Endothelial cell of umbilical vein (primary cell): ENCODE measurements at regions not wholly inside any gene's neighbourhood (a gene's known extent, or its start where the extent isn't known, plus 50 kb on each side); places are given as distances from the start of the nearest gene placed in this dataset.

Experiments
- CTCF ChIP-seq, 2 donors: IDR thresholded peaks; 1 replicate in 1 of 2; 2 replicates in 1 of 2; pipeline ENCODE4 v1.5.1; 2011; ENCODE audit warnings: low read length in 2 of 2, mild to moderate bottlenecking in 2 of 2, moderate library complexity in 2 of 2, control low read depth in 1 of 2, inconsistent platforms in 1 of 2, low read depth in 1 of 2; ENCODE audit not compliant: insufficient read depth in 1 of 2; ENCODE audit errors: extremely low read depth in 1 of 2
- EZH2 ChIP-seq: IDR thresholded peaks from 2 replicates; pipeline ENCODE4 v1.6.1; 2012; ENCODE audit warnings: borderline replicate concordance, low read depth, mild to moderate bottlenecking, moderate library complexity, low read length, inconsistent platforms; ENCODE audit not compliant: severe bottlenecking
- FOS ChIP-seq: IDR thresholded peaks from 2 replicates; pipeline ENCODE4 v1.6.1; 2011; ENCODE audit warnings: mild to moderate bottlenecking, low read length, moderate library complexity, borderline replicate concordance; ENCODE audit not compliant: insufficient read depth
- GATA2 ChIP-seq: IDR thresholded peaks from 2 replicates; pipeline ENCODE4 v1.7.0; 2011; ENCODE audit warnings: low read depth, mild to moderate bottlenecking, moderate library complexity, mixed read lengths, low read length; ENCODE audit not compliant: insufficient read length, insufficient read depth
- JUN ChIP-seq: IDR thresholded peaks from 2 replicates; pipeline ENCODE4 v1.6.1; 2011; ENCODE audit warnings: borderline replicate concordance, low read depth; ENCODE audit not compliant: insufficient read length, insufficient read depth
- MYC ChIP-seq: IDR thresholded peaks from one replicate; pipeline ENCODE4 v1.6.1; 2011; ENCODE audit warnings: mild to moderate bottlenecking, low read depth, low read length
- POLR2A ChIP-seq: IDR thresholded peaks from 2 replicates; pipeline ENCODE4 v1.6.1; 2012; ENCODE audit warnings: low read depth, mild to moderate bottlenecking, control low read depth, low read length
- POLR2AphosphoS5 ChIP-seq: IDR thresholded peaks from 2 replicates; pipeline ENCODE4 v1.6.1; 2012; ENCODE audit warnings: low read depth, mild to moderate bottlenecking, control low read depth, low read length, moderate library complexity; ENCODE audit not compliant: insufficient read depth

- no peak for TF ChIP-seq CTCF (IDR thresholded peaks at IDR 0.05; ENCODE audit: extremely low read depth in 1 of 2, insufficient read depth in 1 of 2, low read depth in 1 of 2, low read length in 2 of 2)
- no peak for TF ChIP-seq POLR2AphosphoS5
- TF ChIP-seq POLR2A = no peak
- no peak for TF ChIP-seq FOS
- no peak for TF ChIP-seq EZH2
- no peak for TF ChIP-seq JUN
- TF ChIP-seq MYC = no peak
- TF ChIP-seq GATA2 = no peak
Observed at GRCh38 chr16:66300501-66300900, 66.0 kb upstream of the CDH5 start.
